Activated naive CD4-positive, alpha-beta T cell treated with anti-CD3 and anti-CD28 coated beads, Interleukin-2, amount 10 ng/mL, durations not matched to agents 7 days and 5 days (primary cell): ENCODE measurements at regions not wholly inside any gene's neighbourhood (a gene's known extent, or its start where the extent isn't known, plus 50 kb on each side); places are given as distances from the start of the nearest gene placed in this dataset.
"Not testable (repeated sequence)": the region's sequence is repeated elsewhere in the genome, so short reads cannot be mapped to it uniquely, and the experiment has no call there.

Experiments used
- CTCF ChIA-PET: fragments of 350-600 bp; sonication (Branson Sonifier 250); formaldehyde crosslinking; loops from one replicate; lab custom pipeline; 2021; ENCODE audit warnings: antibody characterized with exemption; lab: Charles Lee
- DNase-seq: peaks from one replicate; pipeline ENCODE4 v3.0.0-alpha.2; 2020
- H3K27ac Mint-ChIP-seq: one replicate; pipeline ENCODE4 v1.8.0; 2021; ENCODE audit warnings: mild to moderate bottlenecking, moderate library complexity, mixed read lengths
- H3K27me3 Mint-ChIP-seq: one replicate; pipeline ENCODE4 v1.8.0; 2021; ENCODE audit warnings: mild to moderate bottlenecking, mixed read lengths
- H3K36me3 Mint-ChIP-seq: one replicate; pipeline ENCODE4 v1.8.0; 2021; ENCODE audit warnings: mixed read lengths
- H3K4me1 Mint-ChIP-seq: one replicate; pipeline ENCODE4 v1.8.0; 2021; ENCODE audit warnings: mixed read lengths
- H3K4me3 Mint-ChIP-seq: one replicate; pipeline ENCODE4 v1.8.0; 2021; ENCODE audit warnings: mild to moderate bottlenecking, moderate library complexity, mixed read lengths
- H3K9me3 Mint-ChIP-seq: one replicate; pipeline ENCODE4 v1.8.0; 2021; ENCODE audit warnings: mixed read lengths

DNA sequence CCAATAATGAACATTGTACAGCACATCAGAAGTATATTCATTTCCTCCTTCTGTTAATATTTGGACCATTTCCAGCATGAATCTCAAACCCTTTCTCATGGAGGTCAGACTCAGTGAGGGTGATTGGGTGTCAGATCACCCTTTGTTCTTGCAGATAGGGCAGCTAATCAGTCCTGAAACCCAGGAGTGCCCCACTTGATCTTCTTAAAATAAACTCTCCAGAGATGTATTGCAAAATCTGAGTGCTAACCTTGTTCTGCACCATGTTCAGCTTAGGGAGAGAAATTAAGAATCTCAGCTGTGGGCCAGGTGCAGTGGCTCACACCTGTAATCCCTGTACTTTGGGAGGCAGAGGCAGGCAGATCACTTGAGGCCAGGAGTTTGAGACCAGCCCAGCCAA is 869.4 kb downstream of the TYW1 start:
- Mint-ChIP-seq H3K27me3 (no peaks in the 10 kb centered on the region), H3K27ac (no peak overlapping the region)
- CTCF ChIA-PET: no interaction called here

GRCh38 chr7:67866812-67867211 is 870.2 kb downstream of the TYW1 start:
- H3K27me3 Mint-ChIP-seq: no peaks in the 10 kb centered on the region
- H3K27ac Mint-ChIP-seq: no peak overlapping the region
- no peak overlapping the region for H3K4me3 Mint-ChIP-seq
- no peaks in the 10 kb centered on the region for H3K36me3 Mint-ChIP-seq
- H3K9me3 Mint-ChIP-seq: peaks cover 34% of the 10 kb centered on the region
- no peak for DNase-seq
- H3K4me1 Mint-ChIP-seq: no peaks in the 10 kb centered on the region
- CTCF ChIA-PET: no interaction called here

More for the DNA sequence above, 869.4 kb downstream of the TYW1 start:
- Mint-ChIP-seq H3K4me3 (no peak overlapping the region), H3K36me3 (no peaks in the 10 kb centered on the region), H3K9me3 (peaks cover 34% of the 10 kb centered on the region), H3K4me1 (no peaks in the 10 kb centered on the region)
- no peak for DNase-seq

- no peaks in the 10 kb centered on the region for H3K36me3 Mint-ChIP-seq
- no peaks in the 10 kb centered on the region for H3K4me1 Mint-ChIP-seq
- no peak overlapping the region for H3K27ac Mint-ChIP-seq
- no peaks in the 10 kb centered on the region for H3K27me3 Mint-ChIP-seq
- CTCF ChIA-PET: no interaction called here
- H3K4me3 Mint-ChIP-seq: no peak overlapping the region
- DNase-seq: no peak
- peaks cover 35% of the 10 kb centered on the region for H3K9me3 Mint-ChIP-seq
These were observed 873.8 kb downstream of the TYW1 start for GRCh38 chr7:67870396-67870795.

DNA sequence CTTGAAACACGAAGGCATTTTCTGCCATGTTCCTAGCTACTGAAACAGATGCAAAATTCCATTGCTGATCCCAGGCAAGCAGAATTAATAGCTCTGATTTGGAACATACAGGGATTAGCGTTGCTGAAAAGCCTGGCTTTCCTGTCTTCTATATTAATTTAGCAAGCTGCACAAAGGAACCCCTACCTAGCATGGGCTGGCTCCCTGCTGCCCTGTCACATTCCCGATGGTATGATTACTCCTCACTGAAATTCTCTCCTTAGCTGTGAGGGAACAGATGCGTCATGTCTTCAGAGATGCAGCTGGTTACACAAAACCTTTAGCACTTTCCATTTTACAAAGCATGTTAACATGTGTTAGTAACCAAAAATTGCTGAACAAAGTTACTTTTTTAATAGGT is 878.9 kb downstream of the TYW1 start:
- Mint-ChIP-seq H3K4me3 (no peak overlapping the region), H3K9me3 (peaks cover 33% of the 10 kb centered on the region), H3K4me1 (no peaks in the 10 kb centered on the region), H3K27ac (no peak overlapping the region), H3K36me3 (no peaks in the 10 kb centered on the region), H3K27me3 (no peaks in the 10 kb centered on the region)
- CTCF ChIA-PET: no interaction called here
- DNase-seq: no peak

GRCh38 chr7:67878808-67879207 is 882.2 kb downstream of the TYW1 start:
- DNase-seq: no peak
- Mint-ChIP-seq H3K27me3 (no peaks in the 10 kb centered on the region), H3K9me3 (peaks cover 24% of the 10 kb centered on the region), H3K27ac (no peak overlapping the region), H3K4me1 (no peaks in the 10 kb centered on the region), H3K36me3 (no peaks in the 10 kb centered on the region), H3K4me3 (no peak overlapping the region)
- CTCF ChIA-PET: no interaction called here

- H3K9me3 Mint-ChIP-seq: peaks cover 33% of the 10 kb centered on the region
- H3K36me3 Mint-ChIP-seq: no peaks in the 10 kb centered on the region
- H3K4me3 Mint-ChIP-seq: no peak overlapping the region
- no peak for DNase-seq
- CTCF ChIA-PET: no interaction called here
- no peaks in the 10 kb centered on the region for H3K4me1 Mint-ChIP-seq
- no peaks in the 10 kb centered on the region for H3K27me3 Mint-ChIP-seq
- no peak overlapping the region for H3K27ac Mint-ChIP-seq
These were observed 886.2 kb downstream of the TYW1 start for GRCh38 chr7:67882843-67883242.

GRCh38 chr7:67890316-67890715 is 893.7 kb downstream of the TYW1 start:
- peaks cover 22% of the 10 kb centered on the region for H3K9me3 Mint-ChIP-seq
- CTCF ChIA-PET: no interaction called here
- H3K27me3 Mint-ChIP-seq: no peaks in the 10 kb centered on the region
- no peak overlapping the region for H3K27ac Mint-ChIP-seq
- no peak overlapping the region for H3K4me3 Mint-ChIP-seq
- no peaks in the 10 kb centered on the region for H3K36me3 Mint-ChIP-seq
- H3K4me1 Mint-ChIP-seq: no peaks in the 10 kb centered on the region
- DNase-seq: no peak

DNA sequence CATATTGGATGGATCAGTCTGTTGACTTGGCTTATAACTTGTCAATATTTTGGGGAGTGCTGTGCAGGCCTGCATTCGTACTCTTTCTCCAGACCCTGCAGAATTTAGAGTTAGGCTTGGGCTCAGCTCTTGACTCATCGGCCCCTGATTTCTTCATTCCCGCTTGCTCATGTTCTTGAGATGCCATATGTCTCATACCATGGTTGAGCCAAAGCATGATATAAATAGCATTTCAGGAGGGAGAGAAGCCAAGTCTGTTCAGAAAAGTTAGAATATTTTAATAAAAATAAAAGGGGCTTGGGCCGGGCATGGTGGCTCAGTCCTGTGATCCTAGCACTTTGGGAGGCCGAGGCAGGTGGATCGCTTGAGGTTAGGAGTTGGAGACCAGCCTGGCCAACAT is 898.1 kb downstream of the TYW1 start:
- peaks cover 33% of the 10 kb centered on the region for H3K9me3 Mint-ChIP-seq
- DNase-seq: no peak
- no peak overlapping the region for H3K27ac Mint-ChIP-seq
- CTCF ChIA-PET: no interaction called here
- no peaks in the 10 kb centered on the region for H3K27me3 Mint-ChIP-seq
- no peaks in the 10 kb centered on the region for H3K4me1 Mint-ChIP-seq
- H3K36me3 Mint-ChIP-seq: no peaks in the 10 kb centered on the region
- H3K4me3 Mint-ChIP-seq: no peak overlapping the region

DNA sequence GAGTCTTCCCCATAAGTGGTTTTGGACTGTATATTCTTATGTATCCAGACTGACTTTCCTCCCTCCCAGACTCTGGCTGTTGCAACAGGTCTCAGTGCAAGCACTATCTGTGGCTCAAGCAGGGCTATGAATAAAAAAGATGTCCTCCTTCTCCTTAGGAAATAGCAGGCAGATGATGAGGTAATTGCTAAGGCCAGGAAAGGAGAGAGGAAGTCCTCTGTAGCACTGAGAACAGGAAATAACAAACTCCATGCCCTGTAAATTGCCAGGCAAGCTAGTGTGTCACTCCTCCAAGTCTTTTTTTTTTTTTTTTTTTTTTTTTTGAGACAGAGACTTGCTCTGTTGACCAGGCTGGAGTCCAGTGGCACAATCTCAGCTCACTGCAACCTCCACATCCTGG is 900.1 kb downstream of the TYW1 start:
- CTCF ChIA-PET: no interaction called here
- Mint-ChIP-seq H3K9me3 (peaks cover 40% of the 10 kb centered on the region), H3K27ac (no peak overlapping the region), H3K36me3 (no peaks in the 10 kb centered on the region), H3K27me3 (no peaks in the 10 kb centered on the region), H3K4me3 (no peak overlapping the region), H3K4me1 (no peaks in the 10 kb centered on the region)
- DNase-seq: no peak

- Mint-ChIP-seq H3K36me3 (no peaks in the 10 kb centered on the region), H3K4me1 (no peaks in the 10 kb centered on the region), H3K9me3 (peaks cover 50% of the 10 kb centered on the region), H3K27ac (no peak overlapping the region), H3K27me3 (no peaks in the 10 kb centered on the region), H3K4me3 (no peak overlapping the region)
- CTCF ChIA-PET: no interaction called here
- no peak for DNase-seq
These were observed 903.8 kb downstream of the TYW1 start for GRCh38 chr7:67900456-67900855.

DNA sequence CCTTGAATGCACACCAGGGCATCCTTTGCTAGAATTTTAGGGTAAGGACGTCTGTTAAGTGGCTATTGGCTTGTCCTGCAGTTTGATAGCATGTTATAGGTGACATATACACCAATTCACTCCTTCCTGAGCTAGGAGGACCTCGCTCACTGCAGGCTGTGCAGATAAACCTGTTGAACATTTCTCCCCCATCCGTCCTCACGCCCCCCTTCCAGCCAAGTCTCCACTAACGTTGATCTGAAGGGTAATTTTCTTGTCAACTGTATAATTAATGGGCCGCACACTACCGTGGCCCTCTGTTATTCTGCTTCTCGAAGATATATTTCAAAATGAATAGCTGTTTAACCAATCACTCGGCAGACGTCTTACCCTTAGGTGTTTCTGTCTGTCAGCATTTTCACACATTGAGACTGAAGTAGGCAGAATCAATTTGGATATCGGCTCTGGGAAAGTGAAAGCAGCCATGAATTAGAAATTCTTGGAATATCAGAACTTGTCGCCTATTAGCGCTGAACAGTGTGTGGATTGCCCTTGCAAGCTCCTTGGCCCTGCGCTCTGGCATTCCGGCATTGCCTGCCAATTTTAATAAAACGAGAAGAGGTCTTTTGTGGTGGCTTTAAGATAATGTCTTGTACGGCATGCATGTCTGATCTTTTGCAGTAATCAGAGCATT is 905.3 kb downstream of the TYW1 start:
- DNase-seq: no peak
- CTCF ChIA-PET: no interaction called here
- H3K9me3 Mint-ChIP-seq: peaks cover 46% of the 10 kb centered on the region
- H3K4me3 Mint-ChIP-seq: no peak overlapping the region
- H3K27ac Mint-ChIP-seq: no peak overlapping the region
- no peaks in the 10 kb centered on the region for H3K4me1 Mint-ChIP-seq
- no peaks in the 10 kb centered on the region for H3K27me3 Mint-ChIP-seq
- no peaks in the 10 kb centered on the region for H3K36me3 Mint-ChIP-seq

GRCh38 chr7:67907792-67908191 is 911.2 kb downstream of the TYW1 start:
- H3K27me3 Mint-ChIP-seq: no peaks in the 10 kb centered on the region
- CTCF ChIA-PET: no interaction called here

DNA sequence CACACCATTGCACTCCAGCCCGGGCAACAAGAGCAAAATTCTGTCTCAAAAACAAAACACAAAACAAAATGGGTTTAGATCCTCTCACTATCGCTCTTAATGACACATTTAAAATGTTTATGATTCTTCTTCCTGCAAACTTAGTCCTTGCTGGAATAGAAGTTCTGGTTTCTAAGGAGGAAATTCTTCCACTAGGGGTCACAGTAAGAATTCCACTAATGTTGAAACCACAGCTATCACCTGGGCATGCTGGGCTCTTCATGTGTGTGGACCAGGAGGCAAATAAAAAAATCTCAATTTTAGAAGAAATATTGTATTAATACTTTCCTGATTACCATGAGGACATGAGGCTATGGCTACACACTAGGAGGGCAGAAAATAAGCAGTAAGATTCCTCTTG is 915.8 kb downstream of the TYW1 start:
- DNase-seq: no peak
- H3K36me3 Mint-ChIP-seq: no peaks in the 10 kb centered on the region
- H3K27me3 Mint-ChIP-seq: no peaks in the 10 kb centered on the region
- no peak overlapping the region for H3K4me3 Mint-ChIP-seq
- no peaks in the 10 kb centered on the region for H3K4me1 Mint-ChIP-seq
- CTCF ChIA-PET: no interaction called here
- no peak overlapping the region for H3K27ac Mint-ChIP-seq
- peaks cover 17% of the 10 kb centered on the region for H3K9me3 Mint-ChIP-seq

More at GRCh38 chr7:67907792-67908191, 911.2 kb downstream of the TYW1 start:
- Mint-ChIP-seq H3K4me3 (no peak overlapping the region), H3K4me1 (no peaks in the 10 kb centered on the region), H3K27ac (no peak overlapping the region), H3K36me3 (no peaks in the 10 kb centered on the region), H3K9me3 (peaks cover 26% of the 10 kb centered on the region)
- no peak for DNase-seq

GRCh38 chr7:67913604-67914003 is 917.0 kb downstream of the TYW1 start:
- Mint-ChIP-seq H3K27ac (no peak overlapping the region), H3K4me3 (no peak overlapping the region), H3K27me3 (no peaks in the 10 kb centered on the region), H3K4me1 (peaks cover 3% of the 10 kb centered on the region), H3K36me3 (no peaks in the 10 kb centered on the region), H3K9me3 (peaks cover 26% of the 10 kb centered on the region)
- DNase-seq: no peak
- CTCF ChIA-PET: no interaction called here

DNA sequence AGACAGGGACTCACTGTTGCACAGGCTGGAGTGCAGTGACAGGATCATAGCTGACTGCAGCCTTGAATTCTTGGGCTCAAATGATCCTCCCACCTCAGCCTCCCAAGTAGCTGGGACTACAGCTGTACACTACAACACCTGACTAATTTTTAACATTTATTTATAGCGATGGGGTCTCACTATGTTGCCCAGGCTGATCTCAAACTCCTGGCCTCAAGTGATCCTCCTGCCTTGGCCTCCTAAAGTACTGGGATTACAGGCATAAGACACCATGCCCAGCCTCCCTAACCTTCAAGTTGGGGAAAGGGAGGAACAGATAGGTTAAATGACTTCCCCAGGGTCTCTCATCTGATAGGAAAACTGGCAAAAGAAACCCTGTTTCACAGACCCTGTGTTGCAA is 919.5 kb downstream of the TYW1 start:
- H3K27ac Mint-ChIP-seq, H3K36me3 Mint-ChIP-seq, CTCF ChIA-PET, H3K4me1 Mint-ChIP-seq, H3K4me3 Mint-ChIP-seq, DNase-seq, H3K27me3 Mint-ChIP-seq: not testable (repeated sequence)
- peaks cover 33% of the 10 kb centered on the region for H3K9me3 Mint-ChIP-seq
